SIG-M5 treated with dmso at 0.1 percent for 504 hours (cell line): ENCODE measurements at regions not wholly inside any gene's neighbourhood (a gene's known extent, or its start where the extent isn't known, plus 50 kb on each side); places are given as distances from the start of the nearest gene placed in this dataset.
A peak's percentile ranks its signal among the peaks of the same experiment; 100 is the strongest.

Experiments used
- DNase-seq: peaks from one replicate; lab custom pipeline; 2025; ENCODE audit not compliant: unreplicated experiment; lab: John Stamatoyannopoulos, UW

- no peak for DNase-seq
Observed at GRCh38 chr5:77948476-77948875, 172.3 kb upstream of the TBCA start.

- DNase-seq: no peak
Observed at GRCh38 chr5:77947041-77947428, 170.9 kb upstream of the TBCA start.

GRCh38 chr5:77946381-77947040 lies 170.4 kb upstream of the TBCA start:
- DNase-seq: no peak

DNA sequence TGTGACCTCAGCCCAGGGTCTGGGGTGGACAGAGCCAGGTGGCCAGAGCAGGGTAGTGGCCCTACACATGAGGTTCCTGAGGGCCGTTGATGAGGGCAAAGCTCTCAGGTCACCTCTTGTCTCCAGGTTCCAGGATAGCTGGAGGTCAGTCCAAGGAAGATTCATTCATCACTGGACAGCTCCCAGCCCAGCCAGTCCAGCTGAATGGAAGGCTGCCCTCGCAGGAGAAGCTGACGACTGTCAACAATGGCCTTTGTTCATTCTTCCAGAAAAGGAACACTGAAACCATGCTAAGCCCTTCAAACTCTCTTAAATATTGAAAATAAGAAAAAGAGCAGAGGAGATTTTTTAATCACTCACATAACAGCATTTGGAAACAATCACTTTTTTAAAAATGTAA lies 169.7 kb upstream of the TBCA start:
- DNase-seq: no peak

DNA sequence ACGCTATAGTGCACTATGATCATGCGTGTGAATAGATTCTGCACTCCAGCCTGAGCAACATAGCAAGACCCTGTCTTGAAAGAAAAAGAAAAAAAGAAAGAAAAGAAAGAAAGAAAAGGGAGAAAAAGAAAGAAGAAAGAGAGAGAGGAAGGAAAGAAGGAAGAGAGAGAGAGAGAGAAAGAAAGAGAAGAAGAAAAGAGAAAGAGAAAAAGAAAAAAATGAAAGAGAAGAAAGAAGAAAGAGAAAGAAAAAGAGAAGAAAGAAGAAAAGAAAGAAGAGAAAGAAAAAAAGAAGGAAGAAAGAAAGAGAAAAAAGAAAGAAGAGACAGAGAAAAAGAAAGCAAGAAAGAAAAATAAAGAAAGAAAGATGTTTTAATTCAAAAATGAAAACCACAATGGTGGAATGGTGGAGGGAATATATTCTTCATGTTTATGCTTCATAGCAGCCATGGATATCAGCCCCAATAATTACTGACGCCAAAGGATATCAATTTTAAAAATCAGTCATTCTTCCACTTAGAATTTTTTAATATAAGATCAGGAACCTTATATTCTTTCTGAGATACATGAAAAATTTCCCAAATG lies 168.7 kb upstream of the TBCA start:
- DNase-seq: no peak

GRCh38 chr5:77943851-77944250 lies 167.7 kb upstream of the TBCA start:
- no peak for DNase-seq

- DNase-seq: no peak
Observed at GRCh38 chr5:77942578-77943239, 166.6 kb upstream of the TBCA start.

DNA sequence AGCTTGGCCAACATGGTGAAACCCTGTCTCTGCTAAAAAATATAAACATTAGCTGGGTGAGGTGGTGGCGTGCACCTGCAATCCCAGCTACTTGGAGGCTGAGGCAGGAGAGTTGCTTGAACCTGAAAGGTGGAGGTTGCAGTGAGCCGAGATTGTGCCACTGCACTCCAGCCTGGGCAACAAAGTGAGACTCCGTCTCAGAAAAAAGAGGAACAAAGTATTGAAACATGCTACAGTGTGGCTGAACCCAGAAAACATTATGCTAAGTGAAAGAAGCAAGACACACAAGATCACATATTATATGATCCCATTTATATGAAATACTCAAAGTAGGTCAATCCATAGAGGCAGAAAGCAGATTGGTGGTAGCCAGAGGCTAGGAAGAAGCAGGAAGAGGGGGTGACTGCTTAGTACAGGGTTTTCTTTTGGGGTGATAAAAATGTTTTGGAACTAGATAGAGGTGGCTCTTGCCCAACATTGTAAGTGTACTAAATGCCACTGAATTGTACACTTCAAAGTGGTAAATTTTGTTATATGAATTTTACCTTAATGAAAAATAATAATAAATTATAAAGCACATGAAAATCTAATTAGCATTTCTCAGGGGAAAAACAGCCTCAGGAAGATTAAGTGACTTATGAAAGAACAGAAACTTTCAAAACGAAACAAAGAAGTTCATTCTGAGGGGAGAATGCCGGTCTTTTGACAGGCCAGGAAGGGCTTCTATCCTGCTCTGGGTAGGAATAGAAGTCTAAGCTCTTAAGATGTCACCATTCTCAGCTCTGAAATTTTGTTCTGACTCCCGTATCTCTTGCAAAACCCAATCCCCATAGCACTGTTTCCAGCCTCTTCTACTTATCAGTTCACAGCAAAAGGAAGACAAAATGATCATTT lies 161.1 kb upstream of the TBCA start:
- peak; percentile 81 for DNase-seq

DNA sequence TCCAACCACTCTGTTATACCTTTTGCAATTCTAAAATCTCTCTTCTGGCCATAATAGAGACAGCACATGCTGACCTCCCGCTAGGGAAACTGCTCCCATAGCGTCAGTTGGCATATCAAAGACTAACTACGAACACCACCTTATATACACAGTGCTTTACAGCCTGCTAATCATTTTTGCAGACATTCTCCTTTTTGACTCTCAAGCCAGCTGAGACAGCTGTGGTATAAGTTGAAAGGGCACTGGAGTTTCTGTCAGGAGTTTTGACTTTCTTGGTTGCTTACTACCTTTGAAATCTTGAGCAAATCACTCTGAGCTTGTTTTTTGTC lies 160.2 kb upstream of the TBCA start:
- no peak for DNase-seq

DNA sequence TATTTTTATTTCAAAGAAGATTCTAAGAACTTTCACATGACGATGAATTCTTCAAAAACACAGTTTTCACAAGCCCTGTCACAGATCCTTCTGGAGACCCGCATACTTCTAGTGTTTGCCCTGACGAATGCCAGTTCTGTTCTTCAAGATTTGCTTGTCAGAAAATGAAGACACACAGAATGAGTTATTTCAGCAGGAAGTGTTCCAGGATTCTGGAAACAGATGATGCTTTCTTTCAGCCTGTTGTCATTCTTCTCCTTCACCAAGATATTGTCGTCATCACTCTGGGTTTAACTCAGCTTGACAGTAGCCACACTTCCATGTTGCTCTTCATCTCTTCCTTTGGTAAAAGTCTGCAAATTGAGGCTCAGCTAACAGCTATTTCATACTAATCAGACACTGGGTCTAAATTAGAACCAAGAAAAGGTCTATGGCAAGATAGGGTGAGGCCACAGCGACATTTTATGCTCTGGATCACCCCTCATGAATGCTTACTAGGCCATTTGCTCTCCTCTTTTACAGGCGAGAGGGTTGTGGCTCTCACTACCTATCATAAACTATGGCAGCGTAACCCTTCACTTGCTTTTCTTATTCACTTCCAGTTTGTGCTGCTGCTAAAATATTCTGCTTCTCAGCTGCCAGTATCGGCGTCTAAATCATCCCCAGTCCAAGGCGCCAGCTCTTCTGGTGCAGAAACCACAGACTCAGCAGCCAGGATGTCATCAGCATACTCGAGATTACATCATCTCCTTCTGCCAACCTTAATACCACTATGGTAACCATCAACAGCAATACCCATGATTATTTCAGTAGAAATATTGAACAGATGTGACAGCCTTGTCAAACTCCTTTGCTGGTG lies 159.6 kb upstream of the TBCA start:
- peak; percentile 92 for DNase-seq

DNA sequence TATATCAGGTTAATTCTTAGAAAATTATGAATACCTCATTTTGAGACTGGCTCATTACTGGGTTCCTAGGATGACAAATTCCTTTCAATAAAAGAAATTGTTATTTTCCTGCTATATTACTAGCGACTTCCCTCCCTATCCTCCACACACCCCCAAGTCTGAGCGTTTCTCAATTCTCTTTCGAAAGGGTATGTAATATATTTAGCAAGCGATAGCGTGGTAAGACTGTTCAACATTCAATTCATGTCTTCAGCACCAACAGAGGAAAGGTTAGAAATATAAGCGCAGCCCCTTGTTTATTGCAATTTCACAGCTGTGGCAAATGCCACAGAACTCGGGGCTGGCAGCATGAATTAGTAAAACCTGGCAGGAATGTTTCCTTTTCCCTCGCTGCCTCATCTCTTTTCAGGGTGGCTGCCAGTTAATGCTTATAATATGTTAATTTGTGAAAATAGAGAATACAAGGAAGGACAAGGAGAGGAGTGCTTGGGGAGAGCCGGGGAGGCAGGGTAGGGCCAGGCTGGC lies 152.7 kb upstream of the TBCA start:
- DNase-seq: peak; percentile 84

- no peak for DNase-seq
Observed at GRCh38 chr5:77926337-77926736, 150.2 kb upstream of the TBCA start.

DNA sequence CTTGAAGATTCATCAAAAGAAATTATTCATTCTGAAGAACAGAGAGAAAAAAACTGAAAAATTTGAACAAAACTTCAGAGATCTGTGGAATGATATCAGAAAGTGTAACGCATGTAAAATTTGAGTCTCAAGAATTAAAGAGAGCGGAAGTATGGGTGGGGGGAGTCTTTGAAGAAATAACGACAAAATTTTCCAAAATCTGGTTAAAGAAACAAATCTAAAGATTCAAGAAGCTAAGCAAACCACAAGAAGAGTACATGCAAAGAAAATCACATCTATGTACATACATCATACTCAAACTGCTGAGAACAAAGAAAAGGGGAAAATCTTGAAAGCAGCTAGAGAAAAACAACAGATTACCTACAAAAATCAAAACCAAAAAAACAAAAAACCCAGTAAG lies 149.4 kb upstream of the TBCA start:
- no peak for DNase-seq

DNA sequence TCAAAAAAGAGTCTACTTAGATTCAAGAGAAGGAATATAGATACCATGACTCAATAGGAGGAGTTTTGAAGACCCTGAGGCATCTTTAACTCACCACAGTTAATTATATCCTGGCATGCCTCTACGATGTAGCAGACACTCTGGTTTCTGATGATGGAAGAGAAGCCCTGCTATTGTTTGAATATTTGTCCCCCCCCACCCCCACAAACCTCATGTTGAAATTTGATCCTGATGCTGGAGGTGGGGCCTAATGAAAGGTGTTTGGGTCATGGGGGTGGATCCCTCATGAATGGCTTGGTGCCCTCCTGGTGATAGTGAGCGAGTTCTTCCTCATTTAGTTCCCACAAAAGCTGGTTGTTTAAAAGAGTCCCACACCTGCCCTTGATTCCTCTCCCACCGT lies 147.9 kb upstream of the TBCA start:
- DNase-seq: no peak

DNA sequence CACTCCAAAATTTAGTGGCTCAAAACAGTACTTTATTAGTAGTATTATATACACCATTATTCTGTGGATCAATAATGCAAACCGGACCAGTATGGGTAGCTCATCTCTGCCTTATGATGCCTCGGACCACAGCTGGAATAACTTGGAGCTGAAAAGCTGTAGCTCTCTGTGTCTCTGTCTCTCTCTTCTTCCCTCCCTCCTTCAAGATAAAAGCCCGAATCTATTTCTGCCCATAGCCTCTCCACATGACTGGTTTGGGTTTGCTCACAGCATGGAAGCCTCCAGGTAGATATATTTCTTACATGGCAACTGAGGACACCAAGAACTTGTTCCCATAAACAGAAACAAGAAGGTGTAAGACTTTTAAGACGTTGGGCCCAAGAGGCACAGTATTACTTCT lies 147.5 kb upstream of the TBCA start:
- no peak for DNase-seq

- DNase-seq: no peak
Observed at GRCh38 chr5:77921094-77921768, 145.1 kb upstream of the TBCA start.

DNA sequence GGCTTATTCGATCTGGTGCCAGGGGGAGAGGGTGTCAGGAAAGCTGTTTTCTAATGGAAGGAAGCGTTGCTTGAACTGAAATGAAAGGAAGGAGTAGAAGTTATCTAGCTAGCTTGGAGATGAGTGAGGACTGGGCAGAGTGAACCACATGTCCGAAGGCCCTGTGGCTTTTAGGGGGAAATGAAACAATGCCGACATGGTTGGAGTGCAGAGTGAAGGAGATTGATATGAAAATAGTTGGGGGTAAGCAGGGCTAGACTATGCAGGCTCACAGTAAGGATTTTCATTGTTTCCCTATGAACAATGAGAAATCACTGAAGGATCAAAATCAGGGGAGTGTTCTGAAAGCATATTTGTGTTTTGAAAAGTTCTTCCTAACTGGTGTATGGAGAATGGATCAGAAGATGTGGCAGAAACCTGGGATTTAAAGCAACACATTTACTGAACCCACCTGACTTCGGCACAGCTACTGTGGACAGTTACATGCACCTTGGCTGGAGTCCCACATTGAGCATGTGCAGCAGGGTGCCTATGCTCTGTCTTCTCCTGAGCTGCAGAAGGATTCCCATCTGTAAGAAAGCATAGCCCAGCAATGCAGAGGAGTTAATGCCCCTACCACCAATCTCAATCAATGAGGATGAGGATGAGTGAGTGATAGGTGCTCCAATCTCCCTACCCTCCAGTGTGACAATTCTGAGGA lies 144.4 kb upstream of the TBCA start:
- no peak for DNase-seq

DNA sequence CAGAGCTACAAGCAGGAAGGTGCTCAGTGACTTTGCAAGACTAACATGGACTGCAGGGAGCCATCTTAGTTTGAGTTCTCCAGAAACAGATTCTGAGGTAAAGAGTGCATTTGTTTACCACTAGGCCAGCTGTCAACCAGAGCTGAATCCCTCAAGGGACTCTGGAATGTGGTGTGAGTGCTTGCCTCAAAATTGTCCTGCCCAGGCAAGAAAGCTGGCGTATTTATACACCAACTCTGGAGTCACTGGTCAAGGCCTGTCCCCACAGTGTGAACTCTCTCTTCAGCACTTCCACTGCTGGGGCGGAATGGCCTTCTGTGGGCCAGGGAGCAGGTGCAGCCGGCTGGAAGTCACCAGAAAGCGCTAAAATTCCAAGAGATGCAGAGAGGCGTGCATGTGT lies 139.2 kb upstream of the TBCA start:
- no peak for DNase-seq

DNA sequence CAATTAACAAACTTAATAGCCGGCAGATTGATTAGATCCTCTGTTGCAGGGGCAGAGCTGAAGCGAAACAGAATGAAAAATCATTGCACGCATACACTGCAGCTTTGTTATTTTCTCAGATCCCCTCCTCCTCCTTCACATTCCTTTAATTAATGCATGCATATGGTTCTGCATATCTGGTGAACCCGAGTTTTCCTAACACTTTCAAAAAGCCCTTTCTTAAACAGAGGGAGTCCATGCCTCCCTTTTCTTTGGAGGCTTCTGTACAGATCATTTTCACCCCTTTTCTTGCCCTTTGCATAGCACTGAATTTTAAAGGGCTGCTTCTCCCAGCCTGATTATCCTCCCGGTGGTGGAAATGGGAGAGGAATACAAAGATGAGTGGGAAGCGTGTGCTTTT lies 136.6 kb upstream of the TBCA start:
- DNase-seq: no peak
